Osteocyte (in vitro differentiated cells): ENCODE measurements at regions not wholly inside any gene's neighbourhood (a gene's known extent, or its start where the extent isn't known, plus 50 kb on each side); places are given as distances from the start of the nearest gene placed in this dataset.

Source experiments
- DNase-seq: peaks from one replicate; pipeline ENCODE4 v3.0.0; 2021; ENCODE audit warnings: mixed read lengths; ENCODE audit not compliant: unreplicated experiment; ENCODE audit errors: extremely low spot score
- H3K27ac Mint-ChIP-seq: one replicate; pipeline ENCODE4 v1.8.0; 2021; ENCODE audit warnings: mild to moderate bottlenecking, mixed read lengths; ENCODE audit not compliant: unreplicated experiment
- H3K27me3 Mint-ChIP-seq: one replicate; pipeline ENCODE4 v1.8.0; 2021; ENCODE audit warnings: mixed read lengths; ENCODE audit not compliant: unreplicated experiment
- H3K36me3 Mint-ChIP-seq: one replicate; pipeline ENCODE4 v1.8.0; 2021; ENCODE audit warnings: mixed read lengths; ENCODE audit not compliant: unreplicated experiment
- H3K4me1 Mint-ChIP-seq: one replicate; pipeline ENCODE4 v1.8.0; 2021; ENCODE audit warnings: mixed read lengths; ENCODE audit not compliant: unreplicated experiment
- H3K4me3 Mint-ChIP-seq: one replicate; pipeline ENCODE4 v1.8.0; 2021; ENCODE audit warnings: mild to moderate bottlenecking, moderate library complexity, mixed read lengths; ENCODE audit not compliant: unreplicated experiment
- H3K9me3 Mint-ChIP-seq: one replicate; pipeline ENCODE4 v1.8.0; 2021; ENCODE audit warnings: mixed read lengths; ENCODE audit not compliant: unreplicated experiment
- CTCF ChIP-seq: fragments of 200-600 bp; sonication (generic); IDR thresholded peaks from 2 replicates; pipeline ENCODE4 v1.5.0; 2021; ENCODE audit warnings: antibody characterized with exemption, mild to moderate bottlenecking, moderate library complexity

- Mint-ChIP-seq H3K4me3 (no peak overlapping the region), H3K9me3 (peaks cover 11% of the 10 kb centered on the region), H3K27ac (no peak overlapping the region), H3K27me3 (peaks cover under 1% of the 10 kb centered on the region), H3K4me1 (no peaks in the 10 kb centered on the region), H3K36me3 (no peaks in the 10 kb centered on the region)
- DNase-seq: no peak
- no peak for TF ChIP-seq CTCF
Measured at GRCh38 chrX:118183606-118184005, 67.0 kb upstream of the KLHL13 start.

GRCh38 chrX:118187100-118187499 is 70.5 kb upstream of the KLHL13 start:
- H3K27ac Mint-ChIP-seq: no peak overlapping the region
- DNase-seq: no peak
- H3K9me3 Mint-ChIP-seq: peaks cover 8% of the 10 kb centered on the region
- peaks cover 6% of the 10 kb centered on the region for H3K27me3 Mint-ChIP-seq
- no peak overlapping the region for H3K4me3 Mint-ChIP-seq
- no peak for TF ChIP-seq CTCF
- no peaks in the 10 kb centered on the region for H3K36me3 Mint-ChIP-seq
- no peaks in the 10 kb centered on the region for H3K4me1 Mint-ChIP-seq

- Mint-ChIP-seq H3K4me3 (no peak overlapping the region), H3K27ac (no peak overlapping the region), H3K9me3 (peaks cover 2% of the 10 kb centered on the region), H3K27me3 (peaks cover 6% of the 10 kb centered on the region), H3K36me3 (no peaks in the 10 kb centered on the region), H3K4me1 (no peaks in the 10 kb centered on the region)
- TF ChIP-seq CTCF: no peak
- no peak for DNase-seq
Measured at GRCh38 chrX:118189000-118189399, 72.4 kb upstream of the KLHL13 start.

GRCh38 chrX:118189628-118190027 is 73.0 kb upstream of the KLHL13 start:
- no peaks in the 10 kb centered on the region for H3K9me3 Mint-ChIP-seq
- H3K36me3 Mint-ChIP-seq: no peaks in the 10 kb centered on the region
- no peak overlapping the region for H3K4me3 Mint-ChIP-seq
- no peaks in the 10 kb centered on the region for H3K4me1 Mint-ChIP-seq
- no peak for DNase-seq
- TF ChIP-seq CTCF: no peak
- no peak overlapping the region for H3K27ac Mint-ChIP-seq
- peaks cover 6% of the 10 kb centered on the region for H3K27me3 Mint-ChIP-seq

- H3K9me3 Mint-ChIP-seq: no peaks in the 10 kb centered on the region
- H3K4me3 Mint-ChIP-seq: no peak overlapping the region
- H3K27me3 Mint-ChIP-seq: no peaks in the 10 kb centered on the region
- H3K36me3 Mint-ChIP-seq: no peaks in the 10 kb centered on the region
- H3K4me1 Mint-ChIP-seq: no peaks in the 10 kb centered on the region
- no peak for DNase-seq
- no peak for TF ChIP-seq CTCF
- H3K27ac Mint-ChIP-seq: no peak overlapping the region
Measured at GRCh38 chrX:118197730-118198129, 81.1 kb upstream of the KLHL13 start.
